SK-N-SH (cell line): ENCODE measurements at regions not wholly inside any gene's neighbourhood (a gene's known extent, or its start where the extent isn't known, plus 50 kb on each side); places are given as distances from the start of the nearest gene placed in this dataset.

Source experiments
- CTCF ChIA-PET: fragments of 300-600, 350-600 bp; formaldehyde crosslinking; extraction: SDS; loops from one replicate; lab custom pipeline; 2021; lab: Yijun Ruan, JAX
- POLR2A ChIA-PET: fragments of 350-600 bp; sonication (Branson Sonifier 250); formaldehyde crosslinking; extraction: SDS; loops from one replicate; lab custom pipeline; 2020; ENCODE audit warnings: antibody characterized with exemption, inconsistent platforms; lab: Yijun Ruan, JAX
- DNase-seq: peaks from one replicate; pipeline ENCODE4 v3.0.0; 2012
- H2AFZ ChIP-seq: fragments of 200-600 bp; sonication (generic); 2 replicates; pipeline ENCODE4 v1.8.1; 2016; ENCODE audit warnings: antibody characterized with exemption, mild to moderate bottlenecking, low read depth
- H3F3A ChIP-seq: fragments of 200-600 bp; sonication (generic); replicated peaks from 2 replicates; pipeline ENCODE3; 2016; ENCODE audit warnings: antibody characterized with exemption, mild to moderate bottlenecking; ENCODE audit not compliant: insufficient read depth
- H3K27ac ChIP-seq, 2 experiments: fragments of 200-500 bp in 1 of 2; fragments of 200-600 bp in 1 of 2; sonication (Bioruptor generic) in 1 of 2; sonication (generic), shearing (Covaris generic) in 1 of 2; 2 replicates each; pipeline versions ENCODE4 v1.5.1 to v1.6.1; 2014 to 2016; ENCODE audit warnings: low read depth in 2 of 2, inconsistent platforms in 1 of 2, low read length in 1 of 2, mild to moderate bottlenecking in 1 of 2, mixed read lengths in 1 of 2
- H3K27me3 ChIP-seq: fragments of 200-600 bp; sonication (generic), shearing (Covaris generic); 2 replicates; pipeline ENCODE4 v1.6.1; 2016; ENCODE audit warnings: mixed run types; ENCODE audit not compliant: insufficient read depth
- H3K36me3 ChIP-seq, 2 experiments: fragments of 200-500 bp in 1 of 2; fragments of 200-600 bp in 1 of 2; sonication (Bioruptor generic) in 1 of 2; sonication (generic) in 1 of 2; replicated peaks in 1 of 2; 2 replicates each; pipeline versions ENCODE3 to v1.5.1; 2014 to 2016; ENCODE audit warnings: low read length in 1 of 2, mild to moderate bottlenecking in 1 of 2; ENCODE audit not compliant: insufficient read depth in 2 of 2, control insufficient read depth in 1 of 2
- H3K4me1 ChIP-seq, 2 experiments: fragments of 200-500 bp in 1 of 2; fragments of 200-600 bp in 1 of 2; sonication (Bioruptor generic) in 1 of 2; sonication (generic), shearing (Covaris generic) in 1 of 2; 2 replicates each; pipeline versions ENCODE4 v1.5.1 to v1.6.1; 2014 to 2016; ENCODE audit warnings: low read depth in 1 of 2, low read length in 1 of 2, mixed run types in 1 of 2; ENCODE audit not compliant: insufficient read depth in 2 of 2, control insufficient read depth in 1 of 2
- H3K4me2 ChIP-seq: fragments of 200-600 bp; sonication (generic), shearing (Covaris generic); 2 replicates; pipeline ENCODE4 v1.6.1; 2017; ENCODE audit warnings: mixed run types
- H3K4me3 ChIP-seq, 2 experiments: fragments of 200-500 bp in 1 of 2; fragments of 200-600 bp in 1 of 2; sonication (Bioruptor generic) in 1 of 2; sonication (generic), shearing (Covaris generic) in 1 of 2; 2 replicates each; pipeline versions ENCODE4 v1.5.1 to v1.8.1; 2014 to 2016; ENCODE audit warnings: low read depth in 2 of 2, inconsistent platforms in 1 of 2, low read length in 1 of 2, mild to moderate bottlenecking in 1 of 2, mixed read lengths in 1 of 2, moderate library complexity in 1 of 2
- H3K79me2 ChIP-seq: fragments of 200-600 bp; sonication (generic); 2 replicates; pipeline ENCODE4 v1.8.1; 2017; ENCODE audit warnings: mild to moderate bottlenecking; ENCODE audit not compliant: insufficient read depth
- H3K9ac ChIP-seq: fragments of 200-600 bp; sonication (generic); 2 replicates; pipeline ENCODE4 v1.6.1; 2017; ENCODE audit warnings: mixed run types
- H3K9me2 ChIP-seq: fragments of 200-600 bp; sonication (generic); 2 replicates; pipeline ENCODE4 v1.6.1; 2017; ENCODE audit warnings: mixed run types
- H3K9me3 ChIP-seq: fragments of 200-600 bp; sonication (generic); 2 replicates; pipeline ENCODE4 v1.6.1; 2017; ENCODE audit warnings: mixed run types, mild to moderate bottlenecking, moderate library complexity
- H4K20me1 ChIP-seq: fragments of 200-600 bp; sonication (generic); 2 replicates; pipeline ENCODE4 v1.6.1; 2017; ENCODE audit warnings: mild to moderate bottlenecking, mixed run types; ENCODE audit not compliant: insufficient read depth
- CHD2 ChIP-seq: fragments of 150-350 bp; IDR thresholded peaks from 2 replicates; pipeline ENCODE4 v1.6.1; 2018; ENCODE audit warnings: low read length; ENCODE audit not compliant: partially characterized antibody
- ELF1 ChIP-seq: IDR thresholded peaks from 2 replicates; pipeline ENCODE4 v1.4.0; 2012
- EP300 ChIP-seq, 2 experiments: IDR thresholded peaks; 2 replicates each; pipeline versions ENCODE4 v1.4.0 to v1.6.1; 2012; ENCODE audit warnings: borderline replicate concordance in 1 of 2, low read depth in 1 of 2, low read length in 1 of 2
- FOSL2 ChIP-seq: IDR thresholded peaks from 2 replicates; pipeline ENCODE4 v1.4.0; 2012; ENCODE audit warnings: low read depth, mild to moderate bottlenecking, moderate library complexity, borderline replicate concordance
- FOXJ3 ChIP-seq: sonication (generic); formaldehyde crosslinking; IDR thresholded peaks from 2 replicates; pipeline ENCODE4 v1.5.1; 2020; ENCODE audit warnings: mild to moderate bottlenecking, missing genetic modification reagents
- GATA2 ChIP-seq: sonication (generic); formaldehyde crosslinking; IDR thresholded peaks from 2 replicates; pipeline ENCODE4 v1.5.0; 2020; ENCODE audit warnings: mild to moderate bottlenecking, missing genetic modification reagents
- MAX ChIP-seq: IDR thresholded peaks from 2 replicates; pipeline ENCODE4 v1.4.0; 2012; ENCODE audit warnings: low read depth
- MEF2A ChIP-seq: IDR thresholded peaks from 2 replicates; pipeline ENCODE4 v1.4.0; 2012; ENCODE audit warnings: low read depth, borderline replicate concordance
- NFIC ChIP-seq: IDR thresholded peaks from 2 replicates; pipeline ENCODE4 v1.4.0; 2012; ENCODE audit warnings: borderline replicate concordance
- NRF1 ChIP-seq: IDR thresholded peaks from 2 replicates; pipeline ENCODE4 v1.6.1; 2012; ENCODE audit warnings: low read depth, mild to moderate bottlenecking, low read length
- PBX3 ChIP-seq: IDR thresholded peaks from 2 replicates; pipeline ENCODE4; 2012
- POLR2AphosphoS5 ChIP-seq: IDR thresholded peaks from 2 replicates; pipeline ENCODE4 v1.6.1; 2012; ENCODE audit warnings: low read depth, low read length
- RAD21 ChIP-seq: IDR thresholded peaks from 2 replicates; pipeline ENCODE4 v1.6.1; 2012; ENCODE audit warnings: mild to moderate bottlenecking, low read length
- RCOR1 ChIP-seq: fragments of 150-350 bp; IDR thresholded peaks from 2 replicates; pipeline ENCODE4 v1.6.1; 2017; ENCODE audit warnings: antibody characterized with exemption, low read length
- REST ChIP-seq: IDR thresholded peaks from 2 replicates; pipeline ENCODE4 v1.6.1; 2012; ENCODE audit warnings: mild to moderate bottlenecking, low read depth, low read length, moderate library complexity
- RXRA ChIP-seq: IDR thresholded peaks from 2 replicates; pipeline ENCODE4 v1.4.0; 2012; ENCODE audit warnings: low read depth, mild to moderate bottlenecking, borderline replicate concordance
- SIN3A ChIP-seq: IDR thresholded peaks from 2 replicates; pipeline ENCODE4 v1.6.1; 2012; ENCODE audit warnings: low read depth, mild to moderate bottlenecking, low read length, moderate library complexity, borderline replicate concordance
- SMC3 ChIP-seq: IDR thresholded peaks from 2 replicates; pipeline ENCODE4 v1.6.1; 2012; ENCODE audit warnings: low read depth, low read length, improper control_type of control experiment
- TAF1 ChIP-seq: IDR thresholded peaks from 2 replicates; pipeline ENCODE4 v1.6.1; 2012; ENCODE audit warnings: low read depth, mild to moderate bottlenecking, low read length, moderate library complexity, borderline replicate concordance
- TCF12 ChIP-seq: IDR thresholded peaks from 2 replicates; pipeline ENCODE4 v1.4.0; 2012
- TEAD4 ChIP-seq: IDR thresholded peaks from 2 replicates; pipeline ENCODE4 v1.4.0; 2012; ENCODE audit warnings: mild to moderate bottlenecking, borderline replicate concordance; ENCODE audit not compliant: insufficient read depth
- USF1 ChIP-seq: IDR thresholded peaks from 2 replicates; pipeline ENCODE4 v1.4.0; 2012; ENCODE audit warnings: low read depth, borderline replicate concordance
- YY1 ChIP-seq: IDR thresholded peaks from 2 replicates; pipeline ENCODE4 v1.4.0; 2012; ENCODE audit warnings: low read depth, mild to moderate bottlenecking
- WGBS: methylation state at CpG from one replicate; pipeline ENCODE4 v1.1.6; 2017; ENCODE audit warnings: low lambda C conversion rate; 5-methylcytosine and 5-hydroxymethylcytosine counted together

- Histone ChIP-seq H3K4me3 (no peak overlapping the region), H3K27ac (no peak overlapping the region), H3K4me2 (no peak overlapping the region), H3K79me2 (no peaks in the 10 kb centered on the region), H3K9me3 (peaks cover 9% of the 10 kb centered on the region), H3K27me3 (no peaks in the 10 kb centered on the region; the same call in 1 of the 2 replicates), H3K9ac (no peak overlapping the region), H3K4me1 (no peaks in the 10 kb centered on the region), H4K20me1 (no peaks in the 10 kb centered on the region), H3F3A (no peaks in the 10 kb centered on the region), H3K36me3 (no peaks in the 10 kb centered on the region), H3K9me2 (no peaks in the 10 kb centered on the region), H2AFZ (no peak overlapping the region)
- ChIA-PET CTCF (no interaction called here), POLR2A (no interaction called here)
- 2% methylated on average over 2 of the region's 2 CpGs for WGBS
- no peak for DNase-seq
- no peak for TF ChIP-seq CHD2
- TF ChIP-seq GATA2 (CRISPR knock-in tag), result no peak
- TF ChIP-seq TEAD4, result no peak
- TF ChIP-seq TCF12, result no peak
- no peak for TF ChIP-seq PBX3
- no peak for TF ChIP-seq NFIC
- TF ChIP-seq RAD21, result no peak
- no peak for TF ChIP-seq USF1
- TF ChIP-seq MAX, result no peak
- TF ChIP-seq RCOR1, result no peak
- TF ChIP-seq MEF2A, result no peak
- no peak for TF ChIP-seq POLR2AphosphoS5
- TF ChIP-seq RXRA, result no peak
Observed at GRCh38 chr11:43614214-43614613, 66.3 kb upstream of the HSD17B12 start.

- H3K27ac ChIP-seq, result no peak overlapping the region
- 43% methylated on average over 4 of the region's 4 CpGs for WGBS
- CTCF ChIA-PET, result no interaction called here
- TF ChIP-seq TAF1 (no peak), MAX (no peak), SMC3 (no peak), REST (no peak), ELF1 (no peak), SIN3A (no peak), TEAD4 (no peak), NRF1 (no peak), FOSL2 (no peak), EP300 (IDR thresholded peaks at IDR 0.05; ENCODE audit: borderline replicate concordance in 1 of 2, low read depth in 1 of 2, low read length in 1 of 2) (no peak), USF1 (no peak), FOXJ3 (CRISPR knock-in tag) (no peak), YY1 (no peak)
Observed at GRCh38 chr11:43619863-43620505, 60.6 kb upstream of the HSD17B12 start.

More at GRCh38 chr11:43619863-43620505, 60.6 kb upstream of the HSD17B12 start:
- Histone ChIP-seq H4K20me1 (no peaks in the 10 kb centered on the region), H3K4me3 (no peak overlapping the region), H3K4me2 (no peak overlapping the region), H3K9ac (no peak overlapping the region), H3K79me2 (no peaks in the 10 kb centered on the region), H3K9me3 (peaks cover 6% of the 10 kb centered on the region; the same call in 1 of the 2 replicates), H3K36me3 (no peaks in the 10 kb centered on the region), H3K27me3 (no peaks in the 10 kb centered on the region), H3F3A (no peaks in the 10 kb centered on the region), H2AFZ (no peak overlapping the region), H3K9me2 (no peaks in the 10 kb centered on the region), H3K4me1 (no peaks in the 10 kb centered on the region)
- POLR2A ChIA-PET, result no interaction called here
- DNase-seq, result no peak
